Hematopoietic multipotent progenitor cell treated with erythropoietin and hydrocortisone succinate and interleukin-3 and kit ligand, for 8 days (in vitro differentiated cells): ENCODE measurements at regions not wholly inside any gene's neighbourhood (a gene's known extent, or its start where the extent isn't known, plus 50 kb on each side); places are given as distances from the start of the nearest gene placed in this dataset.
A peak's percentile ranks its signal among the peaks of the same experiment; 100 is the strongest.
"Not testable (repeated sequence)": the region's sequence is repeated elsewhere in the genome, so short reads cannot be mapped to it uniquely, and the experiment has no call there.

Experiments
- DNase-seq: peaks from one replicate; pipeline ENCODE4 v3.0.0-alpha.2; 2015

- DNase-seq: no peak
These were observed 115.0 kb downstream of the GGTLC2 start for GRCh38 chr22:22759371-22759770.

- DNase-seq: no peak
These were observed 115.6 kb downstream of the GGTLC2 start for GRCh38 chr22:22759889-22760546.

GRCh38 chr22:22761606-22761962 is 117.2 kb downstream of the GGTLC2 start:
- DNase-seq: no peak

GRCh38 chr22:22761963-22762772 is 117.8 kb downstream of the GGTLC2 start:
- DNase-seq: no peak

GRCh38 chr22:22763512-22763911 is 119.1 kb downstream of the GGTLC2 start:
- DNase-seq: no peak

GRCh38 chr22:22764085-22764484 is 119.7 kb downstream of the GGTLC2 start:
- no peak for DNase-seq

- no peak for DNase-seq
These were observed 119.6 kb upstream of the IGLL5 start for GRCh38 chr22:22767876-22768602.

- no peak for DNase-seq
These were observed 118.7 kb upstream of the IGLL5 start for GRCh38 chr22:22768885-22769284.

- no peak for DNase-seq
These were observed 118.0 kb upstream of the IGLL5 start for GRCh38 chr22:22769434-22770279.

GRCh38 chr22:22770280-22770871 is 117.2 kb upstream of the IGLL5 start:
- peak; percentile 52 for DNase-seq

- no peak for DNase-seq
These were observed 116.7 kb upstream of the IGLL5 start for GRCh38 chr22:22770881-22771280.

- DNase-seq: no peak
These were observed 115.8 kb upstream of the IGLL5 start for GRCh38 chr22:22771696-22772377.

- no peak for DNase-seq
These were observed 115.2 kb upstream of the IGLL5 start for GRCh38 chr22:22772396-22772795.

GRCh38 chr22:22772883-22773282 is 114.7 kb upstream of the IGLL5 start:
- no peak for DNase-seq

GRCh38 chr22:22773427-22773826 is 114.2 kb upstream of the IGLL5 start:
- no peak for DNase-seq

- DNase-seq: no peak
These were observed 113.5 kb upstream of the IGLL5 start for GRCh38 chr22:22773979-22774604.

GRCh38 chr22:22774762-22775161 is 112.9 kb upstream of the IGLL5 start:
- DNase-seq: not testable (repeated sequence)

GRCh38 chr22:22776121-22776520 is 111.5 kb upstream of the IGLL5 start:
- no peak for DNase-seq

- DNase-seq: no peak
These were observed 108.4 kb upstream of the IGLL5 start for GRCh38 chr22:22779213-22779612.

GRCh38 chr22:22783575-22783974 is 104.0 kb upstream of the IGLL5 start:
- no peak for DNase-seq
